H1 (cell line): ENCODE measurements at regions not wholly inside any gene's neighbourhood (a gene's known extent, or its start where the extent isn't known, plus 50 kb on each side); places are given as distances from the start of the nearest gene placed in this dataset.

Experiments used
- CTCF ChIA-PET: fragments of 300-600 bp; sonication (Branson Sonifier 250); formaldehyde crosslinking; loops from one replicate; lab custom pipeline; 2021; ENCODE audit not compliant: partially characterized antibody; lab: Charles Lee
- POLR2A ChIA-PET: fragments of 300-600 bp; sonication (Branson Sonifier 250); formaldehyde crosslinking; loops from one replicate; lab custom pipeline; 2021; ENCODE audit warnings: inconsistent platforms; ENCODE audit not compliant: partially characterized antibody; lab: Charles Lee
- DNase-seq, 2 experiments: peaks; one replicate each; pipeline versions ENCODE4 v3.0.0 to v3.0.0-alpha.2; 2010 to 2022; ENCODE audit warnings: low spot score in 2 of 2, low read depth in 1 of 2, mixed read lengths in 1 of 2
- FAIRE-seq: peaks from 2 replicates; lab custom pipeline; 2011; peaks lifted over from hg19 to GRCh38; lab: Jason Lieb, UNC
- H2AFZ ChIP-seq: 2 replicates; pipeline ENCODE4 v1.8.1; 2012; ENCODE audit warnings: low read length, inconsistent platforms
- H2AK5ac ChIP-seq: 2 replicates; pipeline ENCODE4 v1.6.1; 2013; ENCODE audit warnings: low read depth, low read length
- H2BK120ac ChIP-seq: replicated peaks from 2 replicates; pipeline ENCODE3; 2013; ENCODE audit warnings: low read depth, low read length, inconsistent platforms
- H2BK12ac ChIP-seq: 2 replicates; pipeline ENCODE4 v1.6.1; 2013; ENCODE audit warnings: low read depth, low read length
- H2BK15ac ChIP-seq: 2 replicates; pipeline ENCODE4 v1.6.1; 2013; ENCODE audit warnings: low read length
- H2BK20ac ChIP-seq: 2 replicates; pipeline ENCODE4 v1.6.1; 2013; ENCODE audit warnings: low read length
- H2BK5ac ChIP-seq: 2 replicates; pipeline ENCODE4 v1.6.1; 2013; ENCODE audit warnings: low read depth, low read length
- H3K14ac ChIP-seq: 2 replicates; pipeline ENCODE4 v1.6.1; 2013; ENCODE audit warnings: inconsistent platforms; ENCODE audit not compliant: insufficient read length
- H3K18ac ChIP-seq: 2 replicates; pipeline ENCODE4 v1.6.1; 2013; ENCODE audit warnings: low read length; ENCODE audit errors: extremely low read depth
- H3K23ac ChIP-seq: 2 replicates; pipeline ENCODE4 v1.6.1; 2013; ENCODE audit warnings: inconsistent platforms; ENCODE audit not compliant: insufficient read length
- H3K23me2 ChIP-seq: 2 replicates; pipeline ENCODE4 v1.6.1; 2013; ENCODE audit warnings: low read depth, low read length
- H3K27ac ChIP-seq: 2 replicates; pipeline ENCODE4 v1.6.1; 2011; ENCODE audit warnings: low read depth, low read length, inconsistent platforms
- H3K27me3 ChIP-seq, 4 experiments: replicated peaks in 1 of 4; 1 replicate in 1 of 4; 2 replicates in 3 of 4; pipeline versions ENCODE4 v1.6.1 to v1.8.1; 2011 to 2013; ENCODE audit warnings: low read length in 3 of 4, mild to moderate bottlenecking in 3 of 4, inconsistent platforms in 2 of 4, mixed read lengths in 2 of 4, moderate library complexity in 1 of 4; ENCODE audit not compliant: control insufficient read depth in 3 of 4, insufficient read depth in 3 of 4; ENCODE audit errors: extremely low read depth in 1 of 4
- H3K36me3 ChIP-seq, 4 experiments: 2 replicates each; pipeline versions ENCODE4 v1.6.1 to v1.8.1; 2011 to 2013; ENCODE audit warnings: mild to moderate bottlenecking in 4 of 4, low read length in 3 of 4, moderate library complexity in 2 of 4, control low read depth in 1 of 4, inconsistent platforms in 1 of 4; ENCODE audit not compliant: insufficient read depth in 4 of 4, control insufficient read depth in 2 of 4
- H3K4ac ChIP-seq: replicated peaks from 2 replicates; pipeline ENCODE3; 2013; ENCODE audit warnings: low read length, low read depth, mixed read lengths, inconsistent platforms; ENCODE audit not compliant: insufficient read length
- H3K4me1 ChIP-seq, 4 experiments: replicated peaks in 1 of 4; 1 replicate in 1 of 4; 2 replicates in 3 of 4; pipeline versions ENCODE4 v1.6.1 to v1.8.1; 2011 to 2013; ENCODE audit warnings: low read length in 3 of 4, inconsistent platforms in 2 of 4, mixed read lengths in 1 of 4; ENCODE audit not compliant: insufficient read depth in 4 of 4, control insufficient read depth in 3 of 4
- H3K4me2 ChIP-seq, 2 experiments: 2 replicates each; pipeline versions ENCODE4 v1.6.1 to v1.8.1; 2011 to 2013; ENCODE audit warnings: low read depth in 2 of 2, low read length in 2 of 2, control low read depth in 1 of 2, inconsistent platforms in 1 of 2, mild to moderate bottlenecking in 1 of 2; ENCODE audit not compliant: insufficient read depth in 1 of 2
- H3K4me3 ChIP-seq, 4 experiments: fragments of 200-600, 300-600 bp in 1 of 4; sonication (generic), shearing (Covaris generic), sonication (Bioruptor Twin) in 1 of 4; 2 replicates each; pipeline versions ENCODE4 v1.5.1 to v1.8.1; 2011 to 2016; ENCODE audit warnings: low read length in 4 of 4, low read depth in 3 of 4, control low read depth in 2 of 4, inconsistent platforms in 2 of 4, mild to moderate bottlenecking in 2 of 4, mixed read lengths in 1 of 4, moderate library complexity in 1 of 4; ENCODE audit not compliant: insufficient read depth in 2 of 4; ENCODE audit errors: extremely low read depth in 1 of 4
- H3K56ac ChIP-seq: replicated peaks from 2 replicates; pipeline ENCODE3; 2013; ENCODE audit warnings: low read depth, mild to moderate bottlenecking, mixed read lengths, low read length, inconsistent platforms; ENCODE audit not compliant: insufficient read length
- H3K79me1 ChIP-seq: 2 replicates; pipeline ENCODE4 v1.6.1; 2013; ENCODE audit warnings: low read depth, low read length, control low read depth
- H3K79me2 ChIP-seq, 2 experiments: 2 replicates each; pipeline versions ENCODE4 v1.6.1 to v1.8.1; 2012 to 2013; ENCODE audit warnings: low read length in 2 of 2, mild to moderate bottlenecking in 2 of 2, inconsistent platforms in 1 of 2; ENCODE audit not compliant: insufficient read depth in 2 of 2, control insufficient read depth in 1 of 2
- H3K9ac ChIP-seq, 4 experiments: replicated peaks in 1 of 4; 1 replicate in 1 of 4; 2 replicates in 3 of 4; pipeline versions ENCODE4 v1.6.1 to v1.8.1; 2011 to 2013; ENCODE audit warnings: low read depth in 3 of 4, low read length in 3 of 4, control low read depth in 2 of 4, mild to moderate bottlenecking in 2 of 4, moderate library complexity in 2 of 4, inconsistent platforms in 1 of 4; ENCODE audit errors: extremely low read depth in 1 of 4
- H3K9me3 ChIP-seq, 2 experiments: 2 replicates each; pipeline versions ENCODE4 v1.6.1 to v1.8.1; 2012 to 2013; ENCODE audit warnings: mild to moderate bottlenecking in 2 of 2, moderate library complexity in 2 of 2, control low read depth in 1 of 2, inconsistent platforms in 1 of 2, low read depth in 1 of 2, low read length in 1 of 2, mixed read lengths in 1 of 2; ENCODE audit not compliant: insufficient read depth in 2 of 2
- H4K20me1 ChIP-seq, 2 experiments: replicated peaks in 1 of 2; 2 replicates each; pipeline versions ENCODE3 to v1.8.1; 2011 to 2013; ENCODE audit warnings: inconsistent platforms in 2 of 2, low read length in 2 of 2, mild to moderate bottlenecking in 1 of 2; ENCODE audit not compliant: insufficient read depth in 2 of 2, control insufficient read depth in 1 of 2
- H4K5ac ChIP-seq: 2 replicates; pipeline ENCODE4 v1.6.1; 2013; ENCODE audit warnings: low read length, low read depth, mixed read lengths, inconsistent platforms; ENCODE audit not compliant: insufficient read length
- H4K8ac ChIP-seq: 2 replicates; pipeline ENCODE4 v1.8.0; 2013; ENCODE audit warnings: mild to moderate bottlenecking, moderate library complexity, low read length, inconsistent platforms; ENCODE audit not compliant: insufficient read depth; ENCODE audit errors: extremely low read depth
- H4K91ac ChIP-seq: replicated peaks from 2 replicates; pipeline ENCODE3; 2013; ENCODE audit warnings: low read length, mixed read lengths, inconsistent platforms; ENCODE audit not compliant: insufficient read length
- ASH2L ChIP-seq: fragments of 200-600, 300-600 bp; sonication (generic); IDR thresholded peaks from one replicate; pipeline ENCODE4 v1.7.1; 2017; ENCODE audit warnings: low read length
- BACH1 ChIP-seq: IDR thresholded peaks from 2 replicates; pipeline ENCODE4 v1.6.1; 2012; ENCODE audit warnings: low read length, improper control_type of control experiment
- CBX8 ChIP-seq: fragments of 300-800, 300-1000 bp; sonication (generic); IDR thresholded peaks from 2 replicates; pipeline ENCODE4 v1.7.1; 2016; ENCODE audit warnings: low read depth, low read length, borderline replicate concordance
- CREB1 ChIP-seq: IDR thresholded peaks from 2 replicates; pipeline ENCODE4 v1.6.1; 2012; ENCODE audit warnings: inconsistent platforms
- JUND ChIP-seq: IDR thresholded peaks from 2 replicates; pipeline ENCODE4 v1.6.1; 2011; ENCODE audit warnings: mild to moderate bottlenecking, improper control_type of control experiment, low read length
- KDM4A ChIP-seq: IDR thresholded peaks from one replicate; pipeline ENCODE4 v1.7.1; 2012; ENCODE audit warnings: low read depth, mild to moderate bottlenecking, moderate library complexity, low read length, inconsistent platforms; ENCODE audit not compliant: severe bottlenecking
- NANOG ChIP-seq: IDR thresholded peaks from 2 replicates; pipeline ENCODE4 v1.6.1; 2011; ENCODE audit warnings: low read length, low read depth, mild to moderate bottlenecking, inconsistent platforms; ENCODE audit not compliant: insufficient read depth, poor library complexity, severe bottlenecking
- NRF1 ChIP-seq: IDR thresholded peaks from 2 replicates; pipeline ENCODE4 v1.6.1; 2011; ENCODE audit warnings: mild to moderate bottlenecking, low read depth, low read length, improper control_type of control experiment
- POLR2A ChIP-seq, 2 experiments: IDR thresholded peaks; 1 replicate in 1 of 2; 2 replicates in 1 of 2; pipeline ENCODE4 v1.6.1; 2011; ENCODE audit warnings: low read depth in 2 of 2, low read length in 2 of 2, mild to moderate bottlenecking in 2 of 2; ENCODE audit errors: control extremely low read depth in 1 of 2
- RFX5 ChIP-seq: IDR thresholded peaks from 2 replicates; pipeline ENCODE4 v1.6.1; 2011; ENCODE audit warnings: low read depth, low read length, improper control_type of control experiment, borderline replicate concordance
- RNF2 ChIP-seq: fragments of 200-900, 300-1000 bp; sonication (generic); IDR thresholded peaks from 2 replicates; pipeline ENCODE4 v1.7.1; 2016; ENCODE audit warnings: borderline replicate concordance, low read depth, mild to moderate bottlenecking, antibody characterized with exemption, low read length; ENCODE audit not compliant: poor library complexity, severe bottlenecking; ENCODE audit errors: missing control alignments
- SAP30 ChIP-seq: fragments of 300-600 bp; sonication (generic); IDR thresholded peaks from 2 replicates; pipeline ENCODE4 v1.7.1; 2012; ENCODE audit warnings: low read length, moderate library complexity, mild to moderate bottlenecking, inconsistent platforms; ENCODE audit not compliant: insufficient read depth, insufficient replicate concordance
- SUZ12 ChIP-seq: fragments of 200-600 bp; sonication (generic); IDR thresholded peaks from 2 replicates; pipeline ENCODE4 v1.6.1; 2012; ENCODE audit warnings: mild to moderate bottlenecking, inconsistent platforms, low read length, moderate library complexity, mixed read lengths
- WGBS, 2 experiments: shearing (Covaris generic) in 1 of 2; methylation state at CpG; one replicate each; pipeline versions ENCODE4 v1.1.6 to v1.1.7; 2013 to 2015; ENCODE audit warnings: low lambda C conversion rate in 2 of 2, mixed read lengths in 2 of 2, inconsistent platforms in 1 of 2, low coverage in 1 of 2, missing lambda C conversion rate in 1 of 2; ENCODE audit not compliant: insufficient replicate concordance in 2 of 2, insufficient coverage in 1 of 2, insufficient read length in 1 of 2; ENCODE audit errors: extremely low coverage in 1 of 2, missing lambda C conversion rate in 1 of 2; 5-methylcytosine and 5-hydroxymethylcytosine counted together
- TF ChIP-seq, protein P1 (sequence below): IDR thresholded peaks from 2 replicates; pipeline ENCODE4 v1.6.1; 2011; ENCODE audit warnings: low read length, improper control_type of control experiment

- Histone ChIP-seq H3K56ac (no peak overlapping the region), H2BK12ac (0 out of 2 replicates have a peak overlapping the region, but pooled peaks have one; percentile 17), H3K79me2 (no peaks in the 10 kb centered on the region), H3K9me3 (no peaks in the 10 kb centered on the region), H3K27me3 (no peaks in the 10 kb centered on the region), H3K4me3 (no peak overlapping the region), H3K14ac (no peak overlapping the region), H4K20me1 (no peaks in the 10 kb centered on the region), H2BK15ac (no peak overlapping the region), H2BK20ac (no peak overlapping the region), H2BK5ac (no peak overlapping the region; the same call in 1 of the 2 replicates), H3K79me1 (no peaks in the 10 kb centered on the region), H3K23ac (no peak overlapping the region), H3K4ac (no peak overlapping the region), H3K23me2 (no peaks in the 10 kb centered on the region), H4K8ac (no peak overlapping the region), H3K18ac (no peak overlapping the region), H3K9ac (no peak overlapping the region), H3K27ac (no peak overlapping the region), H2AK5ac (0 out of 2 replicates have a peak overlapping the region, but pooled peaks have one; percentile 39), H2BK120ac (no peak overlapping the region), H3K4me2 (no peak overlapping the region), H4K91ac (no peak overlapping the region), H3K36me3 (no peaks in the 10 kb centered on the region), H4K5ac (no peak overlapping the region), H2AFZ (no peak overlapping the region), H3K4me1 (0 out of 7 replicates have a peak, but pooled peaks cover 0 to 2% (median 0%) of the 10 kb centered on the region in 4 experiments)
- POLR2A ChIA-PET, result no interaction called here
- FAIRE-seq (no peak), DNase-seq (no peak)
- 96% methylated on average over 2 of the region's 2 CpGs; no CpG with 5 or more reads in 1 of the 2 experiments for WGBS, 2 experiments
- CTCF ChIA-PET, result interaction anchor here (0.5 to 2.2 kb wide), 11 partner anchors 10 to 142 kb away, joined by 3 to 7 read pairs (median 4); no protein-coding TSS in a partner anchor
- TF ChIP-seq RFX5, result no peak
- no peak for TF ChIP-seq RNF2
- TF ChIP-seq JUND, result no peak
- TF ChIP-seq SAP30, result no peak
- TF ChIP-seq CBX8, result no peak
- no peak for TF ChIP-seq CREB1
- TF ChIP-seq NANOG, result no peak
- no peak for TF ChIP-seq KDM4A
- TF ChIP-seq POLR2A (IDR thresholded peaks at IDR 0.05; ENCODE audit: control extremely low read depth in 1 of 2, low read depth in 2 of 2, low read length in 2 of 2), result no peak
- TF ChIP-seq SUZ12, result no peak
- no peak for TF ChIP-seq NRF1
- TF ChIP-seq ASH2L, result no peak
- TF ChIP-seq, protein P1, sequence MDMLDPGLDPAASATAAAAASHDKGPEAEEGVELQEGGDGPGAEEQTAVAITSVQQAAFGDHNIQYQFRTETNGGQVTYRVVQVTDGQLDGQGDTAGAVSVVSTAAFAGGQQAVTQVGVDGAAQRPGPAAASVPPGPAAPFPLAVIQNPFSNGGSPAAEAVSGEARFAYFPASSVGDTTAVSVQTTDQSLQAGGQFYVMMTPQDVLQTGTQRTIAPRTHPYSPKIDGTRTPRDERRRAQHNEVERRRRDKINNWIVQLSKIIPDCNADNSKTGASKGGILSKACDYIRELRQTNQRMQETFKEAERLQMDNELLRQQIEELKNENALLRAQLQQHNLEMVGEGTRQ, result no peak
- no peak for TF ChIP-seq BACH1
Measured at GRCh38 chr4:44869985-44870384, 143.6 kb upstream of the GNPDA2 start.
